Progenitor cell of endocrine pancreas (in vitro differentiated cells): ENCODE measurements at regions not wholly inside any gene's neighbourhood (a gene's known extent, or its start where the extent isn't known, plus 50 kb on each side); places are given as distances from the start of the nearest gene placed in this dataset.
A peak's percentile ranks its signal among the peaks of the same experiment; 100 is the strongest.

Source experiments
- DNase-seq: peaks from one replicate; pipeline ENCODE4 v3.0.0; 2021; ENCODE audit warnings: low spot score; ENCODE audit not compliant: unreplicated experiment
- H3K27ac Mint-ChIP-seq: 2 replicates; pipeline ENCODE4 v1.8.0; 2021; ENCODE audit warnings: mild to moderate bottlenecking, moderate library complexity, mixed read lengths
- H3K27me3 Mint-ChIP-seq: 2 replicates; pipeline ENCODE4 v1.8.0; 2021; ENCODE audit warnings: mixed read lengths
- H3K36me3 Mint-ChIP-seq: 2 replicates; pipeline ENCODE4 v1.8.0; 2022; ENCODE audit warnings: mixed read lengths; ENCODE audit not compliant: insufficient read depth
- H3K4me1 Mint-ChIP-seq: 2 replicates; pipeline ENCODE4 v1.8.0; 2021; ENCODE audit warnings: low read depth, mixed read lengths
- H3K4me3 Mint-ChIP-seq: 2 replicates; pipeline ENCODE4 v1.8.0; 2021; ENCODE audit warnings: low read depth, mild to moderate bottlenecking, moderate library complexity, mixed read lengths
- H3K9me3 Mint-ChIP-seq: 2 replicates; pipeline ENCODE4 v1.8.0; 2021; ENCODE audit warnings: low read depth, mixed read lengths
- CTCF ChIP-seq: fragments of 200-600 bp; sonication (generic); IDR thresholded peaks from one replicate; pipeline ENCODE4 v1.5.0; 2021; ENCODE audit warnings: antibody characterized with exemption, mild to moderate bottlenecking; ENCODE audit not compliant: unreplicated experiment

- no peak overlapping the region for H3K4me3 Mint-ChIP-seq
- H3K27me3 Mint-ChIP-seq, result no peaks in the 10 kb centered on the region
- peak overlapping the region; percentile 34 for H3K27ac Mint-ChIP-seq
- H3K36me3 Mint-ChIP-seq, result no peaks in the 10 kb centered on the region
- DNase-seq, result no peak
- no peaks in the 10 kb centered on the region for H3K9me3 Mint-ChIP-seq
- TF ChIP-seq CTCF, result no peak
- no peaks in the 10 kb centered on the region for H3K4me1 Mint-ChIP-seq
Observed at GRCh38 chr4:27638163-27638915, 777.7 kb downstream of the STIM2 start.

- no peak overlapping the region for H3K4me3 Mint-ChIP-seq
- H3K36me3 Mint-ChIP-seq, result no peaks in the 10 kb centered on the region
- H3K9me3 Mint-ChIP-seq, result no peaks in the 10 kb centered on the region
- DNase-seq, result no peak
- no peak for TF ChIP-seq CTCF
- H3K27me3 Mint-ChIP-seq, result no peaks in the 10 kb centered on the region
- no peak overlapping the region for H3K27ac Mint-ChIP-seq
- no peaks in the 10 kb centered on the region for H3K4me1 Mint-ChIP-seq
Observed at GRCh38 chr4:27643101-27643500, 782.5 kb downstream of the STIM2 start.

- no peaks in the 10 kb centered on the region for H3K36me3 Mint-ChIP-seq
- no peak for DNase-seq
- H3K4me1 Mint-ChIP-seq, result no peaks in the 10 kb centered on the region
- no peak for TF ChIP-seq CTCF
- no peaks in the 10 kb centered on the region for H3K27me3 Mint-ChIP-seq
- no peak overlapping the region for H3K4me3 Mint-ChIP-seq
- no peak overlapping the region for H3K27ac Mint-ChIP-seq
- no peaks in the 10 kb centered on the region for H3K9me3 Mint-ChIP-seq
Observed at GRCh38 chr4:27648416-27648815, 787.8 kb downstream of the STIM2 start.

- no peak for DNase-seq
- Mint-ChIP-seq H3K27me3 (no peaks in the 10 kb centered on the region), H3K27ac (no peak overlapping the region), H3K4me1 (no peaks in the 10 kb centered on the region), H3K36me3 (no peaks in the 10 kb centered on the region), H3K4me3 (no peak overlapping the region), H3K9me3 (no peaks in the 10 kb centered on the region)
- no peak for TF ChIP-seq CTCF
Observed at GRCh38 chr4:27662426-27662825, 801.8 kb downstream of the STIM2 start.

- H3K4me3 Mint-ChIP-seq, result no peak overlapping the region
- no peaks in the 10 kb centered on the region for H3K36me3 Mint-ChIP-seq
- no peak for TF ChIP-seq CTCF
- H3K27ac Mint-ChIP-seq, result no peak overlapping the region
- peaks cover 4% of the 10 kb centered on the region for H3K4me1 Mint-ChIP-seq
- H3K9me3 Mint-ChIP-seq, result no peaks in the 10 kb centered on the region
- DNase-seq, result no peak
- H3K27me3 Mint-ChIP-seq, result no peaks in the 10 kb centered on the region
Observed at GRCh38 chr4:27666943-27667342, 806.3 kb downstream of the STIM2 start.
